Ishikawa (cell line): ENCODE measurements at regions not wholly inside any gene's neighbourhood (a gene's known extent, or its start where the extent isn't known, plus 50 kb on each side); places are given as distances from the start of the nearest gene placed in this dataset.

Source experiments
- CEBPB ChIP-seq: IDR thresholded peaks from 2 replicates; pipeline ENCODE4 v1.6.1; 2012
- CREB1 ChIP-seq: IDR thresholded peaks from 2 replicates; pipeline ENCODE4 v1.6.1; 2012; ENCODE audit warnings: low read depth
- EGR1 ChIP-seq: IDR thresholded peaks from 2 replicates; pipeline ENCODE4 v1.6.1; 2012
- EP300 ChIP-seq: IDR thresholded peaks from 2 replicates; pipeline ENCODE4 v1.6.1; 2012; ENCODE audit warnings: borderline replicate concordance
- FOXM1 ChIP-seq: IDR thresholded peaks from 2 replicates; pipeline ENCODE4 v1.6.1; 2012; ENCODE audit warnings: low read depth, borderline replicate concordance
- MAX ChIP-seq: IDR thresholded peaks from 2 replicates; pipeline ENCODE4 v1.6.1; 2012
- NFIC ChIP-seq: IDR thresholded peaks from 2 replicates; pipeline ENCODE4 v1.6.1; 2012
- RAD21 ChIP-seq: IDR thresholded peaks from 2 replicates; pipeline ENCODE4 v1.6.1; 2012; ENCODE audit warnings: low read depth
- REST ChIP-seq: IDR thresholded peaks from 2 replicates; pipeline ENCODE4 v1.6.1; 2012; ENCODE audit warnings: low read depth, mild to moderate bottlenecking
- TAF1 ChIP-seq: IDR thresholded peaks from 2 replicates; pipeline ENCODE4 v1.6.1; 2012; ENCODE audit warnings: low read depth, mild to moderate bottlenecking
- TCF12 ChIP-seq: IDR thresholded peaks from 2 replicates; pipeline ENCODE4 v1.6.1; 2012; ENCODE audit warnings: low read depth
- TEAD4 ChIP-seq: IDR thresholded peaks from 2 replicates; pipeline ENCODE4 v1.6.1; 2012
- USF1 ChIP-seq: IDR thresholded peaks from 2 replicates; pipeline ENCODE4 v1.6.1; 2012
- YY1 ChIP-seq: IDR thresholded peaks from 2 replicates; pipeline ENCODE4 v1.6.1; 2012; ENCODE audit warnings: low read depth
- ZBTB7A ChIP-seq: IDR thresholded peaks from 2 replicates; pipeline ENCODE4 v1.6.1; 2012; ENCODE audit warnings: low read depth

GRCh38 chr3:106022913-106023312 lies 154.1 kb upstream of the CBLB start:
- TF ChIP-seq ZBTB7A (no peak), FOXM1 (no peak), YY1 (no peak), EP300 (no peak), USF1 (no peak), TCF12 (no peak), NFIC (no peak), CREB1 (no peak), REST (no peak), TAF1 (no peak), EGR1 (no peak), MAX (no peak), TEAD4 (no peak), CEBPB (no peak), RAD21 (no peak)

- TF ChIP-seq EP300: no peak
- no peak for TF ChIP-seq YY1
- no peak for TF ChIP-seq TEAD4
- no peak for TF ChIP-seq MAX
- TF ChIP-seq ZBTB7A: no peak
- no peak for TF ChIP-seq EGR1
These were observed 156.4 kb upstream of the CBLB start for GRCh38 chr3:106025151-106025722.

- TF ChIP-seq RAD21 (no peak), REST (no peak), EP300 (no peak), TCF12 (no peak), FOXM1 (no peak), NFIC (no peak), USF1 (no peak), ZBTB7A (no peak), CEBPB (no peak), EGR1 (no peak), CREB1 (no peak), TEAD4 (no peak), TAF1 (no peak), MAX (no peak), YY1 (no peak)
These were observed 161.3 kb upstream of the CBLB start for GRCh38 chr3:106029954-106030626.

- TF ChIP-seq USF1 (no peak), EGR1 (no peak), YY1 (no peak), FOXM1 (no peak), REST (no peak), ZBTB7A (no peak), CREB1 (no peak), RAD21 (no peak), CEBPB (no peak), MAX (no peak), TEAD4 (no peak)
These were observed 161.8 kb upstream of the CBLB start for GRCh38 chr3:106030627-106030963.
